HG02973 (cell line): ENCODE measurements at regions not wholly inside any gene's neighbourhood (a gene's known extent, or its start where the extent isn't known, plus 50 kb on each side); places are given as distances from the start of the nearest gene placed in this dataset.
"Not testable (repeated sequence)": the region's sequence is repeated elsewhere in the genome, so short reads cannot be mapped to it uniquely, and the experiment has no call there.

Experiments
- ATAC-seq: cut with Tn5 transposase; IDR thresholded peaks from one replicate; pipeline ENCODE4 v1.9.1; 2021; ENCODE audit warnings: moderate library complexity; ENCODE audit not compliant: unreplicated experiment

DNA sequence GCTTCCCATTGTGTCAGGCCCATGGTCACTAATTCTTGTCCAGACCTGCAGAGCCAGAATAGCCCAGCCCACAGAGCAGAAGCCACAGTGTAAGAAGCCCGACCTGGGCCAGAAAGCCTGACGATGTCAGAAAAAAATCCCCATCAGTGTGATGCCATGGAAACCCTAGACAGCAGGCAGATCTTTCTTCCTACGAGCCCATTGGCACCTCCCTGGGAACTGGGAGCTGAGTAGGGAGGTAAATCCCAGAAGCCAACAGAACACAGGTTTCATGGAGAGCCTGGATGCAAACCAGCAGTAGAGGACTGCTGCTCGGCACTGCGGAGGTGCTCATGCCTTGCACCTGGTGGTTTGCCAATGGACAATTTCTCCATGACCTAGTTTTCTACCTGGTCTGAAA is 82.2 kb upstream of the SLC22A16 start:
- no peak for ATAC-seq

DNA sequence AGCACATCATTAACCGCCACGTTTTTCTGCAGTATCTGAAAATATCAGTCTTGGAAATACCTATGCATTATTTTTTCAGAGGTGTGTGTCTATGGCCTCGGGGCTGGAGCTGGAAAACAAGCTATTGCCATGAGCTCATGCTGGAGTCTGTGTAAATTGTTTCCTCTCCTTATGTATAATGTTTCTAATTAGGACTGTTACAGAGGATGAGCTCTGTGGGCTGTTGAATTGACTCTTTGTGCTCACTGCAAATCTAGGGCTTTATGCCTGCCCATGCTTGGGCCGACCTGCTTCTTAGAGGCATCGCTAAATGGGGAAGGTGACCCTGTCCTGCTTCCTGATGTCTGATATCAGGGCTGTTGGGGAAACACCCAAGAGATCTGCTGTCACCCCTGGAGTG is 80.8 kb upstream of the SLC22A16 start:
- ATAC-seq = no peak

DNA sequence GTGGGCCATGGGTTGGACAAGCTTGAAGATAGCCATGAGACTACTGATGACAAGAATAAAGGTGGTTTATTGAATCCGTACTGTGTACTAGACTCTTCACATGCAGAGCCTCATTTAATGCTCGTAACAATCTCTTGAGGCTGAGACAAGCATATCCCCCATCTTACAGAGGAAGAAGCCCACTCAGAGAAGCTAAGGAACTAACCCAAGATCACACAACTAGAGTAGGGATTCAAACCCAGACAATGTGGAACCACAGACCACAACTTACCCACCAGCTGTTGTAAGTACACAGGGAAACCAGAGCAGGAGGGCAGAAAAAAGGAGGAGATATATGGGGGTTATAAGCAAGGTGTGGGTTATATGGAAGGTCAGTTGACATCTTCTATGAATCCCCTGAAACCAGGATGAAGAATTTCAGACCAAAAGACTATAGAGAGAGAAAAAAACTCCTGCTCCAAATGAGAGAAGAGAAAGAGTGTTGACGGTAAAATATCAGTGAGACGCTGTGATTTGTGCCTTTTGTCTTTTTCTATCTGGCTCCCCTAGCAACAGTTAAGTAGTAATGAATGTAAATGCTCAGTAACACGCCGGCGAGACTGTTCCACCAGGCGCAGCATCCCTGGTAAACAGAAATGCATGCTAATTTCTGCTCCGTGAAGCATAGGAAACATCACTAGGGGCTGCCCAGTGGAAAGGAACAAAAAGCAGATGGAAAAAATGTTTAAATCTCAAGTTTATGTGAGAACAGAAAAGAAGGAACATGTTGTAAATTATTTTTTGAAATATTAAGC is 80.1 kb upstream of the SLC22A16 start:
- ATAC-seq = no peak

DNA sequence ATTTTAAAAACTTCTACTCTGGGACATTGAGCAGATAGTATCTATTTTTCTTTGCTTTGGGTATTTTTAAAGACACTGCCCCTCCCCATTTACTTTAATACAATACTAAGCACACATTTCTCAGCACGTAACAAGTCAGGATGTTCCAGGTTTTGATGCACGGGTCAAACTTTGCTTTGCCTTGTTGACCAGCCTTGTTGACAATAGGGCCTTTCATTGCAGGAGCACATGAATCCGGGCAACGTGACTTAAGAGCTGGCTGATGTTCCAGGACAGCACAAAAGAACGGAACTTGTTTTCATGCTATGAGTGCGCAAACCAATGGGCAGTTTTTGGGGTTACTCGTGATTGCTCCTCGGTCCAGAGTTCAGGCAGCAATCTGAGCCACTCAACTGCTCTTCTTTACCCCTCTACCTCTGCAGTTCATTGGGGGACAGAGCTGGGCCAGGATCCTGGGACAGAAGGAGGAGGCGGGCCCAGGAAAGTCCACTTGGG is 78.6 kb upstream of the SLC22A16 start:
- ATAC-seq = no peak

DNA sequence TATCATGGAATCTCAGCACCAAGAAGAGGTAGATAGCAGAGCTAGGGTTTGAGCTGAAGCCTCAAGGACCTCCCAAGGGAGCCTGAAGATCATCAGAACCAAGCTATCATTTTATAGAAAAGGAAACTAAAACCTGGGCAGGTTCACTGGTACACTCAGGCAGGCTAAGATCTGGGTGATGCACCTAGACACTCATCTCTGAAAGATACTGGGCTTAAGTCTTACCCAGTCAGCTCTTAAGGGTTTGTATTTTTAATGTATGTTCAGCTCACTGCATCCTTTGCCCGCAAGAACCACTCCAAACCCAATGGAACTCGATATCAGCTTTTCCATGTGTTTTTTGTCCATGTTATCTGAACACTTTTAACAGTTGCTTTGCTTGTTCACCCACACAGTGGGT is 78.0 kb upstream of the SLC22A16 start:
- no peak for ATAC-seq

DNA sequence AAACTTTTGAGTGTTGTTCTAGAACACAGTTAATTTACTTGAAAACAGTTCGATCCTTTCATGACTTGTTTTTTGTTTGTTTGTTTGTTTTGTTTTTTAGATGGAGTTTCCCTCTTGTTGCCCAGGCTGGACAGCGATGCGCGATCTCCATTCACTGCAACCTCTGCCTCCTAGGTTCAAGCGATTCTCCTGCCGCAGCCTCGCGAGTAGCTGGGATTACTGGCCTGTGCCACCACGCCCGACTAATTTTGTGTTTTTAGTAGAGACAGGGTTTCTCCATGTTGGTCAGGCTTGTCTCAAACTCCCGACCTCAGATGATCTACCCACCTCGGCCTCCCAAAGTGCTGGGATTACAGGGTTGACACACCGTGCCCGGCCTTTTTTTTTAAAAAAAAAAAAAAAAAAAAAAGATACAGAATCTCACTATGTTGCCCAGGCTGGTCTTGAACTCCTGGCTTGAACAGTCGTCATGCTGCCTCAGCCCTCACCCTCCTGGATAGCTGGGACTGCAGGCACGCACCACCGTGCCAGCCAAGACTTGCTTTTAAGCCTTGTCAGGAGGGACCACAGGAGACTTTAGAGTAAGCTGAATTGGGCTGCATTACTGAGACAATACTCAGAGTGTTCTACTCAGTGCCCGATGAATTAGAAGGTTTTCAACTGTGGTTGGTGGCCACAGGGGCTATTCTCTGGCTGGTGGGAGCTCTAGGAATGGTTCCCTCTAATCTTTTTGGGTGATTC is 76.7 kb upstream of the SLC22A16 start:
- ATAC-seq = no peak

DNA sequence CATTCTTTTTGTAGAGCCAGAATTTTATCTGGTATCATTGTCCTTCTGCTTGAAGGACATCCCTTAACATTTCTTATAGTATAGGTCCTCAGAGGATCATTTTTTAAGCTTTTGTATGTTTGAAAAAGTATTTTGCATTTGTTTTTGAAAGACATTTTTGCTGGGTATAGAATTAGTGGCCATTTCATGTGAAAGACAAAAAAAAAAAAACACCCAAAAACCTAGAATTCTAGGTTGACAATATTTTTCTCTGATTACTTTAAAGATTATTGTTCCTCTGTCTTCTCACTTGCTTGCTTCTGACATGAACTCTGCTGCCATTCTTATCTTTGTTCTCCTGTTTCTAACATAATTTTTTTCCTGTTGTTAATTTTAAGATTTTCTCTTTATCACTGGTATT is 75.7 kb upstream of the SLC22A16 start:
- ATAC-seq = no peak

DNA sequence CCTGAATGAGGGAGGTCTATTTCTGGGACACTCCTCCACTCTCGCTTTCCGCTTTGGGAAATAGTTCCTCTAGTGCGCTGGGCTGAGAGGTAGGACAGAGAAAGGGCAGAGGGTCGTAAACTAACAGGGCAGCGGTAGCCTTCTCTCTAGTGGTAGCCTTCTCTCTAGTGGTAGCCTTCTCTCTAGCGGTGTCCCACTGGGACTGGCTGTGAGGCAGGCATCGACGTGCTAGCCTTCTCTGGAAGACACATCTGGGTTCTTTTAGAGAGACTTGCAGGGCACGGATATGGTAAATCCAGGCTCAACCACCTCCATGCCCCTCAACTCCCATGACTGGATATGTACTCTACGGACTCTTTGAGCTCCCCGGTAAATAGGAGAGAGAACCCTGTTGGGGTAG is 74.7 kb upstream of the SLC22A16 start:
- no peak for ATAC-seq

DNA sequence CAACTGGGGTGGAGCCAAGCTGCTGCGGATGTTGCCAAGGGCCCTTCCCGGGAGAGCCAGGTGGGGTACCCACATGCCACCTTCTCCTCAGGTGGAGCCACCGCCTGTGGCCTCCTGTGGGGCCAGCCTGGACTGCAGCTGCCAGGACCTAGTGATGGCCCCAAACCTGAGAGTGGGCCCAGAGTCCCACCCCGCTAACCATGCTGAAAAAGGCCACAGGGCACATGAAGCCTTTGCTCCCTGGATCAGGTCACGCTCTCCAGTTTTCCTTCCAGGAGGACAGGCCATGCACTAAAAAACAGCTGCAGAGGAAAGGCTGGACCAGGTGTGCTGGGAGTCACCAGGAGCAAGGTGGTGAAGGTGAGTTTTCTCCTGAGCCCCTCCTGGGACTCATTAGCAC is 73.9 kb upstream of the SLC22A16 start:
- no peak for ATAC-seq

DNA sequence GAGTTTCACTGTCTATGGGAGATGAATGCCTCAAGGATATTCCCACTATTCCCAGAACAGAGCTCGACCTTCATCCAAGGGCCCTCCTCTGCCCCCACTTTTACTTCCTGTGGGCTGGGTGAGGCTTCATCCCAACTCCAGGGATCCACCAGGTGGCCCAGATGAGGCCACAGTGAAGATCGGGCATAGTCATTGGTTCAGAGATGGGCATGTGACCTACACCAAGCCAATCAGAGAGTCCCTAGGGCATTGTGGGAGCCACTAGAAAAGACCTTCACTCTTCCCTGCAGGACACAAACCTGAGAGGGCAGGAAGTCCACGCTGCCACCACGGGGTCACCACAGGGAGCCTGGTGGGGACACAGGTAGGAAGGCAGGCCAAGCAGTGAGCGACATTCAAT is 72.9 kb upstream of the SLC22A16 start:
- ATAC-seq = no peak

DNA sequence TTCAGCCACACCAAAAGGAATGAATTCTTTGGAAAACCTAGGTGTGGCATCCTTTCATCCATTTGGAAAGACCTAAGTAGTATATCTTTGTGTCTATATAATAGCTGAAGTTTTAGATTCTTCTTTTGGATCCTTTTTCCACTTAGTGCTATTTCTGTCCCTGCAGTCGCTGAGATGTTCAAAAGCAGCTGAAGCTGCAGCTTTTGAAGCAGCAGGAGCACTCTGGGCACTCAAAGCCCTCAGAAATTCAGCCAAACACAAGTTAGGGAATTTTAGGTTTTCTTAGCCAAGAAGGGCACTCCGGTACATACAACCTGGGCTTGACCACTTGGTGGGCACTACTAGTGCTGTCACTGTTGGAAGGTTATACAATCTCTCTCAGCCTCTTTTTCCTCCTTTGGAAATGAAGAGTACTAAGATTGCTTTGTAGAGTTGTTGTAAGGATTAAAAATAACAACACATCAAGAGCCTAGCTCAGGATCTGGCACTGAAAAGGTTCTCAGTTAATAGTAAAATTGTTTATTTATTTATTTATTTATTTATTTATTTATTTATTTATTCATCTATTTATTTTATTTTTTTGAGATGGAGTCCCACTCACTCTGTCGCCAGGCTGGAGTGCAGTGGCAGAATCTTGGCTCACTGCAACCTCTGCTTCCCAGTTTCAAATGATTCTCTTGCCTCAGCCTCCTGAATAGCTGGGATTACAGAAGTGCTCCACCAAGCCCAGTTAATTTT is 71.9 kb upstream of the SLC22A16 start:
- no peak for ATAC-seq

DNA sequence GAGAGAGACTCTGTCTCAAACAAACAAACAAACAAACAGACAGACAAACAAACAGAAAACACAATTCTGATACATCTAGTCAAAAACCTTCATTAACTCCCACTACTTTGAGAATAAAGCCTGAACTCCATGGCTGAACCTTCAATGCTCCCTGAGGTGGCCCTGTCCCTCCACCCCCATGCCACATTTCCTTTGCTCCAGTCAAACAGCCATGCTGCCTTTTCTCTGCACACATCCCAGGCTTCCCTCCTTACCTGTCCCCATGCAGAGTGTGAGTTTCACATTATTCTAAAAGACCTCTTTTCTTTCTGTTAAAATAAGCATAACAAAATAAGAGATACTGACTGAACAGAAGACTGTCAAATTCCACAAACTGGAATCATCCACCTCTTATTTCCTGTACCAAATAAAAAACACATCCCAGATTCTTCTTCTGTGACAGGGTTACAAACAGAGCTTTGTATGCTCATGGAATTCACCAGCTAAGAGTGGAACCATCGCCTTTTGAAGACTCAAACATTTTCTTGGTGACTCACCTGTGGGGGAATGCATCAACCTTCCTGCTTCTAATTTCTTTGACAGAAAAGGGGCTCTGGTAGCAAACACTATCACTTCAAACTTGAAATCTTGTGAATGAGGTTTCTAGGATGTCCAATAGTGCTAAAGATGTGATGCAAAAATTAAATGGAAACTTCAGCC is 71.0 kb upstream of the SLC22A16 start:
- ATAC-seq = no peak

DNA sequence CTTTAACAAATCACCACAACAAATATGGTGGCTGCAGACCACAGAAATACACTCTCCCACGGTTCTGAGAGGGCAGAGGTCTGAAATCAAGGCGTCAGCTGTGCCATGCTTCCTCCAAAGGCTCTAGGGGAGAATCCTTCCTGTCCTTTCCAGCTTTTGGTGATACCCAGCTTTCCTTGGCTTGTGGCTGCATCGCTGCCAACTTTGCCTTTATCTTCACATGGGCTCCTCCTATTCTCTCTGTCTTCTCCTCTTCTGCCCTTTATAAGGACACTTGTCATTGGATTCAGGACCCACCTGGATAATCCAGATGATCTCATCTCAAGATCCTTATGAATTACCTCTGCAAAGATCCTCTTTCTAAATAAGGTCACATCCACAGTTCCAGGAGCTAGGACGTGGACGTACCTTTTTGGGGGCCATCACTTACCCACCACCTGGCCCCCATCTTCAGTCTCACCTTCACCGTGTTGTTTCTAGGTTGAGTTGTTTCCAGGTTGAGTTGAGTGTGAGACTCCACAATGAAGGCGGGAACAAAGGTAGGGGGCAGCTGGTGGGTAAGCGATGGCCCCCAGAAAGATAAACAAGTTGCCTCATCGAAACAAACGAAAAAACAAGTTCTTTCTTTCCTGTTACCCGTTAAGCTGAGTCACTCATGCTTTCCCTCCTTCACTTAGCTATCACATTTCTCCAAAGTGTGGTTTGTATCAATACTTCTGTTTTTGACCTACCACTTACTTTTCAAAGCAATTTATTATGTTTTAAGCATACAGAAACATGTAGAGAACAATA is 68.9 kb upstream of the SLC22A16 start:
- ATAC-seq = no peak

DNA sequence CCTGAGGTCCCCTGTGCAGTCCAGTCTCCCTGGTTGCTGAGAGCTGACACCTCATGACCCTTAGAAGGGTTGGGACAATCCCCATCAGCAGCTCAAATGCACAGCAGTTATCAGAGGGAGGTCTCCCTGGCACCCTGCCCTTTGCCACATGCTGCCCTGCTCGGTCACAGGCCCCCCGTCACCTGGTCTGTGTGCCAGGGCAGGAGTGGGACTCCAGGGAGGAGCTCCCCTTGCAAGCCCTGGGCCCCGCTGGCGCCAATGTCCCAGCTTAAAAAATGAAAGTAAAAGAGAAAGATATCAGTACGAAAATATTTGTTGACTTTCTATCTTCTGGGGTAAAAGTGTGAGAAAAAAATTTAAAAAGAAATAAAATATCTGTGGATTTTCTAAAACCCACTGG is 68.1 kb upstream of the SLC22A16 start:
- no peak for ATAC-seq

DNA sequence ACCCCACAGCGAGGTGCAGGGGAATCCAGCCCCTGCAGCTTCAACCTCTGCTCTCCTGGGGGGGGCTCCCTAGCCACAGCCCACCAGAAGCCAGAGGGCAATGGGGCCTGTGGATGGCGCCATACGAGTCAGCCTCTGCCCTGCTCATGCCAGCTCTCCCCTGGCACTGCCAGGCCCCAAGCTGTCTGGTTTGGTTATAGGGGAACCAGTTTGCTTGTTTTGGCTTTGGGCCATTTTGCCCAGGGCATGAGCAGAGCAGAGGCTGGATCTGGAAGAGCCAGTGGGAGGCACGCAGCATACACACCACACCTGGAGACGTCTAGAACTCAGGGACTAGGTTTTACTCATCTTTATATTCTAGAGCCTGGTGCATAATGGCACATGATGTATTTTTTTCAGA is 66.7 kb upstream of the SLC22A16 start:
- no peak for ATAC-seq

DNA sequence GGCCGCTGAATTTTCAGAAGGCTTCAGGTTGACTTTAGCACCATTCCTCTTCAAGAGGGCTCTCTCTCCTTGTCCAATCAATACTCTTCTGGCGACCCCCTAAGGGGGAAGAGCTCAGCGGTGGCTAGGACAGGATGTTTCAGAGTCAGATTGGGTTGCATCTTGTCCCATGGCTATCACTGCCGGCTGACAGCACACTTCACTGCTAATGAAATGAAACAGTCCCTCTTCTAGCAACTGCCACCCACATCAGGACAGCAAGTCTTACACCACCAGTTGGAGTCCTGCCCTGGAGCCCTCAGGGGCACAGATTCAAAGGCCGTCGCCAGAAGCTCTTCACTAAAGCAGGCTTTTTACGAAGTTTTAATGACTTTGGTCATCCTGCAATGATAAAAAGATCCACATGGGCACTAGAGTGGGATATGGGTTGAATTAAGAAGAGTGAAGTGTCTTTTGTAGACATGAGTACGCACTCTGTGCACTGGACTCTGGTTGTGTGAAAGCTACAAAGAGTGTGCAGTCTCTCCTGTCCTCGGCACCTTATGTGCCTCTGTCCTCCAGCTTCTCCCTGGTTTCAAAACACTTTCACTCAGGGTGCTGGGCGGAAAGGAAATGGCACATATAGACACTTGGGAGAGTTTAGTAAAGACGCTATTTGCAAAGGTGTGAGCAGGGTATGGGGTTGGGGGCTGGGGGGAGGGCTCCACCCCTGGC is 66.1 kb upstream of the SLC22A16 start:
- ATAC-seq = no peak

DNA sequence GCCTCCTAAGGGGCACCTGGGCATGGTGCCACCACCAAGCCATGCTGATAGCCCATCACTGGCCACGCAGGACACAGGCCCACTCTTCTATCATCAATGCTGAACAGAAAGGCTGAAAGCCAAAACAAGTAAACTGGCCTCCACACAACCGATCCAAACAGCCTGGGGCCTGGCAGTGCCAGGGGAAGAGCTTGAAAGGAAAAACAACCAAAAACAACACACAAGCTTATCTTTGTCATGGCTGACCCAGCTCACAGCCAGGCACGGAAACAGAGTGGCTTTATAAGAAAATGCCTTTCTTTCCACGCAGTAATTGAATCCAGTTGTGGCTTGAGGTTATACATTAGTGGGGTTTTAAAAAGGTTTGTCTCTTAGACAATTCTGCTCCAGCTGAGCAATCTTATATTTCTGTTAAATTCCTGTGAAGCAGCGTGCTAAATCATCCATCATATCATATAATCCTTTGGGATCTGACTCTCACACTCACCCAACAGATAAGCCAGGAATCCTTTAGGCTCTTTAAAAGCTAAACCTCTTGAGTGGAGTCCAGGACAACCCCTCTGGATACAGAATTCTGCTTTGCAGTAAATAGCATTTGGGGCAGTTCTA is 65.4 kb upstream of the SLC22A16 start:
- ATAC-seq = no peak

DNA sequence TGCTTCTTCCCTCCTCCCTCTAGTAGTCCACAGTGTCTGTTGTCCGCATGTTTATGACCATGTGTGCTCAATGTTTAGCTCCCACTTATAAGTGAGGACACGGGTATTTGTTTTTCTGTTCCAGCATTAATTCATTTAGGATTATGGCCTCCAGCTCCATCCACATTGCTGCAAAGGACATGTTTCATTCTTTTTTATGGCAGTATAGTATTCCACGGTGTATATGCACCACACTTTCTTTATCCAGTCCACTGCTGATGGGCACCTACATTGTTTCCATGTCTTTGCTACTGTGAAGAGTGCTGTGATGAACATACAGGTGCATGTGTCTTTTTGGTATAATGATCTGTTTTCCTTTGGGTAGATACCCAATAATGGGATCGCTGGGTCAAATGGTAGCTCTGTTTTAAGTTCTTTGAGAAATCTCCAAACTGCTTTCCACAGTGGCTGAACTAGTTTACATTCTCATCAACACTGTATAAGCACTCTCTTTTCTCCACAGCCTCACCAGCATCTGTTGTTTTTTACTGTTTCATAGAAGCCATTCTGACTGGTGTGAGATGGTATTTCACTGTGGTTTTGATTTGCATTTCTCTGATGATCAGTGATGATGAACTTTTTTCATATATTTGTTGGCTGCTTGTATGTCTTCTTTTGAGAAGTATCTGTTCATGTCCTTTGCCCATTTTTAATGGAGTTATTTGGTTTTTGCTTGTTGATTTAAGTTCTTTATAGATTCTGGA is 63.0 kb upstream of the SLC22A16 start:
- not testable (repeated sequence) for ATAC-seq
